ENCODE measurements at regions not wholly inside any gene's neighbourhood (a gene's known extent, or its start where the extent isn't known, plus 50 kb on each side); places are given as distances from the start of the nearest gene placed in this dataset.

DNA sequence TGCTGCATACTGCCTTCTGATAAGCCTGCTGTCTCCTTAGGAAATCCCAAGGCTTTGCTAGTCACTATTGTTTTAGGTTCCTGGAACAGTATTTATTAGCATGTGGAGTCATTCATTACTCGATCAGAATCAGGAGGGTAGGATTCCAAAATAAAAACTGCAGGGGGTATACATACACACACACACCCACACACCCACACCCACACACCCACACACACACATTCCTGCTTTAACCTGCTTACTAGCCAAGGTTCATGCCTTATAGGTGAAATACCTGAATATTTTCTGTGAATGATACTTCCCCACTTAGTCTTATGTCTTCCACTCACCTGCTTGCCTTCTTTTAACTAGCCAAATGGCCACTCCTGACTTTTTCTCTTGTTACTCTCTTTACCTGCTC is 325.1 kb downstream of the ADGRL2 start:
- H3K4me3 ChIP-seq: no peak overlapping the region
- H3K27ac ChIP-seq: no peak overlapping the region
- ATAC-seq: no peak
- intact Hi-C loops (cut with DNase I): no loop called here
- H3K9me3 ChIP-seq: no peaks in the 10 kb centered on the region
- H3K27me3 ChIP-seq: no peaks in the 10 kb centered on the region
- no peaks in the 10 kb centered on the region for H3K4me1 ChIP-seq
- WGBS, 4 donors: 64 to 81% (median 73%) methylated on average over 1 of the region's 1 CpG
- TF ChIP-seq POLR2A (IDR thresholded peaks at IDR 0.05) (no peak), CTCF (IDR thresholded peaks at IDR 0.05) (no peak)
- no peak for DNase-seq
- H3K36me3 ChIP-seq: no peaks in the 10 kb centered on the region

GRCh38 chr1:82125119-82125518 is 324.4 kb downstream of the ADGRL2 start:
- Histone ChIP-seq H3K4me1 (no peaks in the 10 kb centered on the region), H3K4me3 (no peak overlapping the region), H3K36me3 (no peaks in the 10 kb centered on the region), H3K27ac (no peak overlapping the region), H3K9me3 (no peaks in the 10 kb centered on the region), H3K27me3 (no peaks in the 10 kb centered on the region)
- intact Hi-C loops (cut with DNase I): no loop called here
- WGBS, 4 donors: 87 to 94% (median 91%) methylated on average over 3 of the region's 3 CpGs
- DNase-seq (no peak), ATAC-seq (no peak)
- TF ChIP-seq POLR2A (IDR thresholded peaks at IDR 0.05) (no peak), CTCF (IDR thresholded peaks at IDR 0.05) (no peak)

DNA sequence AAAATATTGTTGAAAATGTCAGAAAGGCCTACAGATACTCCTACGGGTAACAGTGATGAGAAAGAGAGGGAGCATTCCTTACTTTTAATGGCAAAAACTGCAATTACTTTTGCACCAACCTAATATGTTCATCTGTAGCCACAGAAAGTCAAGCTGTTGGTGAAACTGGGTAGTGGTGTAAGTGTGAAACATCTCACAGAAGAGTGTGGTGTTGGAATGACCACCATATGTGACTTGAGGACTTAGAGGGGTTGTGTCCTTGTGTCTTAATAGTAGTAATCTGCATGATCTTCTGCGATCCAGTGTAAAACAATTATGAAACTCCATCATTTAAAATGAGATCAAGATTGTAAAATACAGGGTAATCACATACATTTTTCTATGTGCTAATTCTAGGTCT is 320.7 kb downstream of the ADGRL2 start:
- H3K27me3 ChIP-seq: no peaks in the 10 kb centered on the region
- WGBS, 4 donors: 92 to 96% (median 94%) methylated on average over 2 of the region's 2 CpGs
- intact Hi-C loops (cut with DNase I): no loop called here
- H3K27ac ChIP-seq: no peak overlapping the region
- no peaks in the 10 kb centered on the region for H3K9me3 ChIP-seq
- H3K36me3 ChIP-seq: no peaks in the 10 kb centered on the region
- no peak for TF ChIP-seq CTCF (IDR thresholded peaks at IDR 0.05)
- no peak for TF ChIP-seq POLR2A (IDR thresholded peaks at IDR 0.05)
- no peaks in the 10 kb centered on the region for H3K4me1 ChIP-seq
- DNase-seq (no peak), ATAC-seq (no peak)
- no peak overlapping the region for H3K4me3 ChIP-seq

DNA sequence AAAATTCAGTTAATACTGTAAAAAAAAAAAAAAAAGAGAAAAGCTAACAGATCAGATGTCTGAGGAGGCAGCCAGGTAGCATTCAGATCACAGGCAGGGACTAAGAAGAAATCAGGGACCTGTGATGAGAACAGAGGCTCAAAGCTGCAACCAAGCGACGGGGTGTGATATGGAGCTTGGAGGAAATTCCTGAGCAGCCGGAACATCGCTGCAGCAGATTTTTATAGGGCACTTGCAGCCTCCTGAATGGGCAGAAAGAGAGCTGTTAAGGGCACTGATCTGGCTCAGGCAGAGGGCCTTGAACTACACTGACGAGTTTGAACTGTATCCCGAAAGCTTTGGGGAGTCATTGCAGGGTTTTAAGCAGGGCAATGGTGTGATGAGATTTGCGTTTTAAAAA is 315.4 kb downstream of the ADGRL2 start:
- no peaks in the 10 kb centered on the region for H3K9me3 ChIP-seq
- 81 to 86% (median 83%) methylated on average over 7 of the region's 7 CpGs for WGBS, 4 donors
- no peak for TF ChIP-seq CTCF (IDR thresholded peaks at IDR 0.05)
- TF ChIP-seq POLR2A (IDR thresholded peaks at IDR 0.05): no peak
- intact Hi-C loops (cut with DNase I): loop anchor here in 1 of 10 donors (10.0 kb wide), 1 partner anchor 311 kb away; the partner anchor contains the start of gene ADGRL2
- H3K27me3 ChIP-seq: no peaks in the 10 kb centered on the region
- H3K27ac ChIP-seq: no peak overlapping the region
- H3K4me1 ChIP-seq: peaks cover 0 to 2% (median 0%) of the 10 kb centered on the region in 12 donors
- ATAC-seq (no peak), DNase-seq (no peak)
- no peaks in the 10 kb centered on the region for H3K36me3 ChIP-seq
- no peak overlapping the region for H3K4me3 ChIP-seq
